Fibroblast of lung (primary cell): ENCODE measurements at regions not wholly inside any gene's neighbourhood (a gene's known extent, or its start where the extent isn't known, plus 50 kb on each side); places are given as distances from the start of the nearest gene placed in this dataset.

ENCODE experiments used
- CTCF ChIP-seq, 2 donors: IDR thresholded peaks in 1 of 2; conservative IDR thresholded peaks in 1 of 2; 1 replicate in 1 of 2; 2 replicates in 1 of 2; pipeline ENCODE4 v1.5.1; 2011 to 2012; ENCODE audit warnings: low read length in 2 of 2, control low read depth in 1 of 2, inconsistent platforms in 1 of 2, low read depth in 1 of 2, mild to moderate bottlenecking in 1 of 2
- EZH2 ChIP-seq: IDR thresholded peaks from 2 replicates; pipeline ENCODE4 v1.5.1; 2012; ENCODE audit warnings: low read length, control low read depth, mild to moderate bottlenecking; ENCODE audit errors: missing control alignments

GRCh38 chr21:38924954-38925353 lies 119.2 kb downstream of the ETS2 start:
- no peak for TF ChIP-seq EZH2
- TF ChIP-seq CTCF (conservative IDR thresholded peaks at IDR 0.05 in 1 of 2, IDR thresholded peaks at IDR 0.05 in 1 of 2; ENCODE audit: low read depth in 1 of 2, low read length in 2 of 2) = no peak
